Glomerular endothelial cell (primary cell): ENCODE measurements at regions not wholly inside any gene's neighbourhood (a gene's known extent, or its start where the extent isn't known, plus 50 kb on each side); places are given as distances from the start of the nearest gene placed in this dataset.

Experiments
- DNase-seq: peaks from one replicate; pipeline ENCODE4 v3.0.0-alpha.2; 2011; ENCODE audit warnings: low read depth, low spot score; ENCODE audit errors: extremely low read depth

DNA sequence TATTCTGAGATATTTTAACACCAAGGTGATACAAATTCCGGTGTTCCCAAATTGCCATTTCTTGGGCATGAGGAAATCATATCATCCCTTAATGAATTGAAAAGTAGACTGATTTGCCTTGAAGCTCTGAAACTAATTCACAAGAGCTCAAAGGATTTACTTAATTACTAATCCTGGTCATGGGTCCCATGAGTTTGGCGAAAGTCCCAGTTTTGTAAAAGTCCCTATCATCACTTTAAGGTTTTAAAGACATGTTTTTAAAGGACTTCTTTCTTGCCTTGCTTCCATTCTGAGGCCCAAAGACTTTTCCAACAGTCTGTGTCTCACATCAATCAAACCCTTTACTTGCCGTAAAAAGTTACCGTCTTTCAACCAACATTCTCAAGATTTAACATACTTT lies 377.9 kb downstream of the DNAJB9 start:
- DNase-seq = no peak

DNA sequence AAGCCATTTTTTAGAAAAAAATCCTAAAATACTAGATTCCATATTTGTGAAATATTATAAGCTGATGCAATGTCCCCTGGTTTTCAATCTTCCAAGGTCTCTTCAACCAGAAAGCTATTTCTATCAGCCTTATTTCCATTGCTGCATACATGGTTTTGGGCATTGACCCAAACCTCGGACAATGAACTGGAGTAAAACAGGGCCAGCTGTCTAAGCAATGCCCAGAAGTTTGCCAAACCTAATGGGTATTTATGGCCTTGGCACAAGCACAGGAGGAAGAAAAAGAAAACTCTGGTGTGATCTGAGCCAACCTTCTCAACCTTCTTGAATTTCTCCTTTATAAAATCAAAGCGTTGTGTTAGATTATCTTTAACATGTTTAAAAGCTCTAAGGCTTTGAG lies 402.3 kb downstream of the DNAJB9 start:
- no peak for DNase-seq

- no peak for DNase-seq
Observed at GRCh38 chr7:108973075-108973474, 403.4 kb downstream of the DNAJB9 start.

DNA sequence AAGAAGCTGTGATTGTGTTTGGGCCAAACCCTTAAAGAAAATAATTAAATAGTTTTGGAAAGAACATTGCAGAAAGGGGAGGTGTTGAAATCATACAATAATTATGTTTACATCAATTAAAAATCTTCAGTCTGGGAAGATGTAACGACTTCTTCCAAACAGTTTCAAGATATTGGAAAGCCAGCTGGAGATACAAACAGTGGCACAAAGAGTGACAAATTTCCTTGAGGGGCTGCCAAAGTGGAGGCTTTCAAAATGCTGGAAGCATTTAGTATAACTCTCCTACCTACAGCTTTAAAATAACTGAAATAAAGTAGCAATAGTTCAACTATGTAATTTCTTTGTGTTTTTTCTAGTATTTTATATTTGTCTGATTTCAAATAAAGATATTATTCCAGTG lies 405.0 kb downstream of the DNAJB9 start:
- DNase-seq = no peak

DNA sequence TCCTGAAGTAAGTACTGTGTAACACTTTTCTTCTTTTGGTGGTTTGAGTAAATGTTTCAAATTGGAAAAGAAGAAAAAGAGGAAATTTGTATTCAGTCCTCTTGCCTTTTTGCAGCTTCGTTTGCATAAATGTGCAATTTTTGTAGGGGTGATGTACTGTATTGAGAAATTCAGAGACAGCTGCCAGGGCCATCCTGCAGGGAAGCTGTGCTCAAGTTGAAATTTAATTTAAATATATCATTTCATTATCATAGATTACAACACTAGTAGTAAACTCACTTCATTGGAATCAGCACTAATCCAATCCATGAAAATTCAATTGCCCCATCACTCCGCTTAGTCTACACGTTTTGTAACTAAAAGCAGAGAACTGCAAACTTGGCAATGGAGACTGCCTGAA lies 415.4 kb downstream of the DNAJB9 start:
- DNase-seq = no peak

- no peak for DNase-seq
Observed at GRCh38 chr7:108989319-108989718, 419.6 kb downstream of the DNAJB9 start.

DNA sequence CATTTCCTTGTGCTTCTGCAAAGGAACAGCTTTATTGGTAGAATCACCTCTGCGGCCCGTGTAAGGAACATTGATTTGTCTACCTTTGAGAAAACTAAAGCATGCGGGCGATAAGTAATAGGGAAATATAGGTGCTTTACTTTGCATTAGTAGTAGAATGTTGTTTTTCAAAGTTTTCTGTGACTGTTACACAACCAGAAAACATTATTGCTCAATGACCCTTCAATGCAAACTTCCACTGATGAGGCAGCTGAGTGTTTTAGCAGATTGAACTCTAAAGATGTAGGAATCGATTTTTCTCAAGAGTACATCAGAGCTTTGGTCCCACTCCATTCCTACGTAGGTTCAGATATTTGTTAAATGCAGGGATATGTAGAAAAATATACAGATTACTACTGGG lies 427.8 kb downstream of the DNAJB9 start:
- no peak for DNase-seq

GRCh38 chr7:109003742-109004141 lies 434.1 kb downstream of the DNAJB9 start:
- peak; percentile 0 for DNase-seq

- no peak for DNase-seq
Observed at GRCh38 chr7:109009636-109010035, 440.0 kb downstream of the DNAJB9 start.

DNA sequence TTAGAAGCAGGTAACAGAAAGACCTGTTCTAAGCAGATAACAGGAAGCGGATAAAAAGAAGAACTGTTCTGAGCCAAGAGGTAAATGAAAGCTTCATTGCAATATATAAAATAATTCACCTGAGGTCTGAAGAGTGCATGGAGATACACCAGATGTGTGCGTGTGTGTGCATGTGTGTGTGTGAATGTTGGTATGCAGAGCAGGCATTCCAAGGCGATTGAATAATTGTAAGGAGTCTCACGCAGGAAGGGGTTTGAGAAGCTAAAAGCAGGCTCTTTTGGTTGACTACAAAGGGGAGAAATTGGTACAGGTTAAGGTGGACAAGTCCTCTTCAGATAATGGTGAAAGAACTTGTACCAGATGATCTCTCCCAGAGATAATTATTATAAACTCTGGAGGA lies 450.6 kb downstream of the DNAJB9 start:
- DNase-seq = no peak

DNA sequence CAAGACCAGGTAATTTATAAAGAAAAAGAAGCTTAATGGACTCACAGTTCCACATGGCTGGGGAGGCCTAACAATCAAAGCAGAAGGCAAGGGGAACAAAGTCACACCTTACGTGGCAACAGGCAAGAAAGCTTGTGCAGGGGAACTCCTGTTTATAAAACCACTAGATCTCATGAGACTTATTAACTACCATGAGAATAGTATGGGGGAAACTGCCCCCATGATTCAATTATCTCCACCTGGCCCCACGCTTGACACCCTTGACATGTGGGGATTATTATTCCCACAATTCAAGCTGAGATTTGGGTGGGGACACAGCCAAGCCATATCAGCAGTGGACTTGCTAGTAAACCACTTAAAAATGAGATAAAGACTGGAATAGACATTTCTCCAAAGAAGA lies 451.7 kb downstream of the DNAJB9 start:
- no peak for DNase-seq

GRCh38 chr7:109029866-109030265 lies 460.2 kb downstream of the DNAJB9 start:
- DNase-seq = no peak

- no peak for DNase-seq
Observed at GRCh38 chr7:109044691-109045090, 475.0 kb downstream of the DNAJB9 start.

- no peak for DNase-seq
Observed at GRCh38 chr7:109049366-109049765, 479.7 kb downstream of the DNAJB9 start.

DNA sequence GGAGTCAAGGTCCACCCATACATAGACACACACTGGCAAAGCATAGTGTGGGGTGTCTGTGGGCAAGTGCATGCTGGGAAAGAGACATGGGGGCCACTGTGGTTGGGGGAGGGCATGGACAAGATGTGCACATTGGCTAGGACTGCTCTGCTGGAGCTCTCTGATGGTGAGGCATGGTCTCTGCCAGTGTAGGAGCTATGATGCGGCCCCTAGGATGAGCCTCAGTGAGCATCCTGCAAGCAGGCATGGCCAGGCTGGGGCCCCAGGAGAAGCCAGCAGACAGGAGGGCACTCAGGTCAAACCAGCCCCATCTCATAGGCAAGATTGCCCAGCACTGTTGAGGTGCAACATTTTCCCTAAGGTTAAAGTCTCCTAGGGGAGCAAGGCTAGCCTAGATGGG lies 489.4 kb downstream of the DNAJB9 start:
- DNase-seq = no peak

DNA sequence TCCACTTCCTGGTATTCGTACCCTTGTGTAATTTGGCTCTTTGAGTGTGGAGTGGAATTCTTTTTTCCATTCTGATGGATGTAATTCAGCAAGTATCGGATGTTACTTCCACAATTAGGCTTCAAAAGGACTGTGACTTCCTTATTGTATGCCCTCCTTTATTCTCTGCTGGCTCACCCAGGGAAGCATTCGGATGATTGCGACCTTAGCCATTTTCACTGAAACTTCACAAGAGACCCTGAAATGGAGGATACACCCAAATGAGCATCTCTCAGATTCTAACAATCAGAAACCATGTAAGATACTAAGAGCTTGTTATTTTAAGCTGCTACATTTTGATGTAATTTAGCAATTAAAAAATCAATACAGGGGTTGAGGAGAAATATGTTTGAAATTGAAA lies 493.1 kb downstream of the DNAJB9 start:
- DNase-seq = no peak

GRCh38 chr7:109073543-109073942 lies 503.9 kb downstream of the DNAJB9 start:
- DNase-seq = no peak

DNA sequence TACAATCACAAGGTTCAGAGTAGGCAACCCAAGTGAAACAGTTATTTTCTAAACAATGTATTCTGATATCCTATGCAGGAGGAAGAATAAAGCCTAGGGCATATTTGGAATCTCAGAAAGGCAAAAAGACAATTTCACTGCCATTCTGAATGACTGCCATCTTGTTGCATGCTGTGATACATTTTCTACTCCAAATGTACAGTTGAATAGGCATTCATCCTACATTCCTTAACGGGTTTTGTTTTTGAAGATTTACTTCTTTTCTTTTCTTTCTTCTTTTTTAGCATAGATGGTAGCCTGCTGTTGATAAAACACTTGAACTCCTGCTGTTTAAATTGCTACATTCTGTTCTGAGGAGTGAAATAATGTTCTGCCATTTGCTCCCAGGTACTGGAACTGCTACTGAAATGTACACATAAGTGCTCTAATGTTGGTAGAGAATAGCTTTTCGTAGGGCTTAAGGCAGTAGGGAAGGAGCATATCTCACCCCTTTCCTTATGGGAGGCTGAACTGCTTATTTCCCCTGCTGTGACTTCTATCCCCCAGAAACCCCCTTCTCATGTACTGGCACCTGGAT lies 506.8 kb downstream of the DNAJB9 start:
- no peak for DNase-seq

DNA sequence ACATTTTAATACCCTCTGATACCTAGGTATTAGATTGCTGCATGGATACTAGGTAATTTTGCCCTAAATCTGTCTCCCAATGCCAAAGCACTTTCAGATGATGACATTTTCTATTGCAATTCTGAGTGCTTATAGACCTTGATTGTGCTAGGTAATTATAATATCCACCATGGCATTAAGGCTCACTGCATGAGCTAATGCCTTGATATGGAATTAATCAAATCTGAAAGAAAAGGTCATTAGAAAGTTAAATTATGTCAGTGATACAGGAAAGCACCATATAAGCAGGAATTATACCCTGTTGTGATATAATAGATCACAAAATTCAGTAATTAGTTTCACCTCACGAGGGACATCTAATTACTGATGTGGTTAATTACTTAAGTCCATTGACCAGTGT lies 521.4 kb downstream of the DNAJB9 start:
- no peak for DNase-seq

DNA sequence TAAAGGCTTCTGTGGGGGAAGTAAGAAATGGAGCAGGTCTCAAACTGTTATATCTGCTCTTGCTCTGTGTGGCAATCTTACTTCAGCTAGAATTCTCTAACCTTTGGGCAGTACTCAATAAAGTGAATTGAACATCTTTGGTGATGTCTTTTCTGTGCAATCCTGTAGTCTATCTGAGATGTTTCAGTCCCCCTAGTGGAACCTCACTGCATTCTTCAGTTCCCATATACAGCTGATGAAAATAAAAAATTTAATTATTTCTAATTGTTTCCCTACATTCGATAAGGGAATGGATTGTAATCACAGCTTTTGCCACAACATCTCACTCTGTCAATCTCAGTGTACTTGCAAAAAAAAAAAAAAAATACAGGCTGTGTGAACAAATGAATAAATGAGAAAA lies 522.6 kb downstream of the DNAJB9 start:
- no peak for DNase-seq

GRCh38 chr7:109101332-109101731 lies 531.7 kb downstream of the DNAJB9 start:
- no peak for DNase-seq

- no peak for DNase-seq
Observed at GRCh38 chr7:109109558-109109957, 539.9 kb downstream of the DNAJB9 start.

DNA sequence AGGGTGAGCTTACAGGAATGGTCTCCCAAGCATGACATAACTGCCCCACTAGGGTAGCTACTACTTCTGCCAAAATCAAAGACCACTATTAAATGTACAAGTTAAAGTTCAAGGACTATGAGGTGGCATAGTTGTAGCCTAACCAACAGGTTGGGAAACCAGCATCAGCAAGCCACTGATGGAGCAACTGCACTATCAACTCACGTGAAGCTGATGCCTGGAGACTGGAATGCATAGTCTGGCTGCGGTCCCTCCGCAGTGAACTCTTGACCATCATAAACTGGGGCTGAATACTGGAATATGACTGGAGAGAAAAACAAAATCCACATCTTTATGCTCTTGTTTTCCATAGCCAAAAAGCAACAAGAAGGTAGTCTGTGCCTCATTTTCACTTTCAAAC lies 541.4 kb downstream of the DNAJB9 start:
- no peak for DNase-seq
